LHCN-M2 (cell line): ENCODE measurements at regions not wholly inside any gene's neighbourhood (a gene's known extent, or its start where the extent isn't known, plus 50 kb on each side); places are given as distances from the start of the nearest gene placed in this dataset.

Experiments
- DNase-seq: peaks from one replicate; pipeline ENCODE4 v3.0.0-alpha.2; 2012; ENCODE audit warnings: low read depth

- DNase-seq = no peak
These were observed 1084.7 kb downstream of the SLC6A15 start for GRCh38 chr12:83827860-83828259.

DNA sequence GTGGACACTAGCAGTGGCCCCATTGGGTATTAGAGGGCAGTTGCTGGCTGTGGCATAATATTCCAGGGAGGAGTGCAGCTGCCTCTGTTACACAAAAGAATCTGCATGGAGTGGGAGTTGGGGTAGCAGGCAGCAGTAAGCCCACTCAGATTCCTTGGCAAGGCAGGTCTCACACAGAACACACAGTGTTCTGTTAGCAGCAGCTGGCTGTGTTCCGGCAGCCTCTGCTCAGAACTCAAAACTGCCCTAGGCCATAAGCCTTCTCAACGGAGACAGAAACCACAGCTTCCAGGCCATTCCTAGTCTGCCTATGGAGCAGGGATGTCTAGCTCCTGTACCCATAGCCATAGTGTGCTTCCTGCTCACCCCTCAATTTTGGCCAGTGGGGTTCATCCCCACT is 1085.4 kb downstream of the SLC6A15 start:
- DNase-seq = no peak

DNA sequence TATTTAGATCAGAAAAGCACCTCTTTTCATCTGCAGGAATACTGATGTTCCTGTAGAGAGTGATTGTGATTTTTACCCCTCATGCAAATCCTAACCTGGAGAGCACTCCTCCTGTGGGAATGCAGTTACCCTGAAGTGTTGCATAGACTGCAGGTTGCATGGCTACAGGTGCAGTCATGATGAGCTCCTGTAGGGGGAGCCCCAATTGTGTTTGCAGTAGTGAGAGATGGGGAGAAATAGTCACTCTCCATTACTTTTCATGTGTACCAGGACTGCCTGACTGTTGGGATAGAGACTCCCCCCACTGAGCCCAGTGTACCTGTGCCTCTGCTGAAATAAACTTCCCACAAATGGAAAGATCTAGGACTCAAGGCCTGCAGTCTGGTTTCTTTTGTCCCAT is 1086.5 kb downstream of the SLC6A15 start:
- no peak for DNase-seq

- DNase-seq = peak; percentile 1
These were observed 1089.1 kb downstream of the SLC6A15 start for GRCh38 chr12:83823386-83824045.

DNA sequence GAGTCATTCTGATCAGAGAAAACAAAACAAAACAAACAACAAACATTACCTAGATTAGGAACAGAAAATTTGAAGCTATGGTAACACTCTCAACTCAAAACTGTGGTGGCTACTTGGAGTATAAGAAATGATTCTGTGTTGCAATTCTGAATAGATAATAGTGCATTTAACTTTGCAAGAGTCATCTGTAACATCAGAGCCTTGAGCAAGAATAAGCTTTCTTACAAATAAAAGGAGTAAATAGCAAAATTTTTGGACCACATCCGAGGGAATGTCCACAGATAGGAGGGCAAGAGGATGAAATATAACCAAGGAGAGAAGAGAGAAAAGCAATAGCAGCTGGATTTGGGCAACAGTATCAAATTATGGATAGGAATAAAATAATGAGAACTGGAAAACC is 1090.6 kb downstream of the SLC6A15 start:
- no peak for DNase-seq

GRCh38 chr12:83818881-83819280 is 1093.7 kb downstream of the SLC6A15 start:
- no peak for DNase-seq

- DNase-seq = no peak
These were observed 1094.9 kb downstream of the SLC6A15 start for GRCh38 chr12:83817730-83818129.

DNA sequence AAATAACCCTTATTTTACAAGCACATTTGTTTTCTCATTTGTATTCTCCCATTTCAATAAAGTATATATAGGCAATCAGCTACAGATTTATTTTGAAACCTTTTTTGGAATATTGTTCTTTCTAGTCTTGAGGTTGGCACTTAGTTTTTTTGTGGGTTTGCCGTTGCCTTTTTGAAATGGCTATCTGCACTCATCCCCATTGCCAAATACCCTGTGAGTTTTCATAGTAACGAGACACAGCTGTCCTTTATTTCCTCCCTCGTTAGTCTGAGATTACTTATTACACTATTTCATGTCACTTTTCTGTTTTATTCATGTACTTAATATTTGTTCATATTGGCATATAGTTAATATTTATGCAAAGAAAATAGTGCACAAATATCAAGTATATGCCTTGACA is 1104.0 kb downstream of the SLC6A15 start:
- no peak for DNase-seq

GRCh38 chr12:83807871-83808270 is 1104.7 kb downstream of the SLC6A15 start:
- DNase-seq = no peak

DNA sequence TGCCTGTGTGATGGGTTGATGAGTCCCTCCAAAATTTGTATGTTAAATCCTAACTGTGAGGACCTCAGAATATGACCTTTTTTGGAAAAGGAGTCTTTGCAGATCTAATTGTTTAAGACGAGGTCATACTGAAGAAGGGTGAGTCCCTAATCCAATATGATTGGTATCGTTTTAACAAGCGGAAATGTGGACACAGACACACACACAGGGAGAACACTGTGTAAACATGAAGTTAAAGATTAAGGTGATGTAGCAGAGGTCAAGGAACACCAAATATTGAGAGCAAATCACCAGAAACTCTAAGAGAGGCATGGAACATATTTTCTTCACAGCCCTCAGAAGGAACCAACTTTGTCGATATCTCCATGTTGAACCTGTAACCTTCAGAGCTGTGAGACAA is 1106.7 kb downstream of the SLC6A15 start:
- no peak for DNase-seq

DNA sequence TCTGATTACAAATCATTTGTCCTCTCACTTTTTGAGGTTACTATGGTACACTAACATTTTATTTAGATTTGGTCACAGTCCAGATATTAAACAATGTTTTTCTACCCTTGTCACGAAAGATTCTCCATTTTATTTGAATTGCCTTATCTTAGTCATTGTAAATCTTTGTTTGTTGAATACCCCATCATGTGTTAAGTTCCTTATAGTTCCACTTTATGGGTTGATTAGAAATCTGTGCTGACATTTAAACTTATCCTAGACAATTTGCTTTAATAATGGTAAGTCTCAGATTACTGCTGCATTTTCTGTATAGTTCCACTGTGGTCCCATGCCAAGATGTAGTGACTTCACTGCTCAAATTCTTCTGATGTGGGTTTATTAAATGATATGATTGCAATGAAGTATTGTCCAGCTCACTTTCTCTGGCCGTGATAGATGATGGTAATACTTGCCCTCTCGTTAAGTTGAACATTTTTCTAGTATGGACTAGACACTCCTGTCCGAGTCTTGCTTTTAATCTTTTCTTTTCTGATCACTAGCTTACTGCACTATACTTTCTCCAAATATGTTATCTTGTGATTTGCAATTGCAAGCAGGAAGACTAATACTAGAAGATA is 1107.3 kb downstream of the SLC6A15 start:
- no peak for DNase-seq

DNA sequence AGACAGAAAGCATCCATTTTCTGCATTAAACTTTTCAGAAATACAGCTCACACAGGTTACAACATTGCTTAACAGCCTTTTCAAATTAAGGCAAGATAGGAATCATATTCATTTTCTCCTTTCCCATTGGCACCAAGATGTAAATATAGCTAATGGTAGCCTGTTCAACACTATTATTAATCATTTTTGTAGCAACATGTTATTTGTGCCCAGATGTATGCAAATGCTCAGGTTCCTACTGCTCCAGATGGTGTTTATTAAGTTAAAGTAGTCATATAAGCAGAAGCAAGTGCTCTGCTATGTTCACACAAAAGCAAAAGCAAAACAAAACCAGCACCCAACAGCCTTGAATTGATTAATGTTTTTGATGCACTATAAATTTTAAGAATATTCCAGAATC is 1110.6 kb downstream of the SLC6A15 start:
- DNase-seq = no peak

DNA sequence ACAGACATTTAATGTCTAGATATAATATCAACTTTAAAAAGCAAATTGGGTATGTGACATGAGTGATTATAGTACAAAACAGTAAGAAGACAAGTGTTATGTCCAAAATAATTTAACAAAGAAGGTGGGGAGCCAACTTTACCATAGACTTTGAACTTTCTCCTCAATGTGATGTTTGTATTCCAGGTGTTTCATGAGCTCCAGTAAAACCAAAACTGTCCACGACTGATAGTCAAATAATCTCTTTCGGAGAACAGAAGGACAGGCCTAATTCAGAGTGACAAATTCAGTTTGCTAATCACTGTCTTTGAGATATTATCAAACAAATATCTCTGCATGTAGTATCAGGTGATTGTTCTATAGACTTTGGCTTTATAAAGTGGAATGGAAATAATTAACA is 1112.6 kb downstream of the SLC6A15 start:
- DNase-seq = no peak

- no peak for DNase-seq
These were observed 1109.8 kb downstream of the TMTC2 start for GRCh38 chr12:83796531-83796930.

- DNase-seq = no peak
These were observed 1106.9 kb downstream of the TMTC2 start for GRCh38 chr12:83793616-83794015.

- DNase-seq = no peak
These were observed 1097.7 kb downstream of the TMTC2 start for GRCh38 chr12:83784298-83784890.

- no peak for DNase-seq
These were observed 1092.8 kb downstream of the TMTC2 start for GRCh38 chr12:83779526-83779925.

DNA sequence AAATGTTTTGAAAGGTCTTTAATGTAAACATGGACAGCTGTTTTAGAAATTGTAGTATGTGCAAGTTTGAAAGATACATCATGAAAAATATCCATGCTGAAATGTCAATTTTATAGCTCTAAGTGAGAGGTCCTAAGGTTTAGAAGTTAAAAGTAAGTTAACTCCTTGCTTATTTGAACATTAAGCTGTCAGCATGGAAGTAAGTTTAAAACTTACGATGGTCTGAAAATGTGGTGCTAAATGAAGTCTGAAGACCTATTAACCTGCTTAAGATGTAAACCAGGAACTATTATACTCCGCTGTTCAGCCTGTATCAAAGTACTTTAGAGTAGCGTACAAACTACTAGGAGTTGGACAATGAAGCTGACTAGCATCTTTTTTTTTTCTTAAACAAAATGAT is 1082.4 kb downstream of the TMTC2 start:
- no peak for DNase-seq

DNA sequence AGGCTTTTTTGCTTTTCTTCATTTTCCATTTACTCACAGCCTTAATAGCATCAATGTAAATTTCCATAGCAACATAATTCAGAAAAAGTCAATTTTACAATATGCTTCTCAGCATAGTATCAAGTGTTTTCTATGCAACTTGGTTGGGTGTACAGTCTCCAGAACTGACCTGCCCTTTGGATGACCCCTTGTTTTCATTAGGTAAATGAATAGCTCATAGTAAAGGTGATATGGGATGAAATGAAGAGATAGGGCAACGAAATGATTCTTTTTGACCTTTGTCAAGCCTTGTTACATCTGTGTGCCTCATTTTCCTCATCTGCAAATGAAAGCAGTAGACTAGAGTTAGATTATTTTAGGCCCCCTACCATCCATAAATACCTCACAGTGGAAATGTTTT is 1081.0 kb downstream of the TMTC2 start:
- no peak for DNase-seq

GRCh38 chr12:83763425-83763824 is 1076.7 kb downstream of the TMTC2 start:
- no peak for DNase-seq

GRCh38 chr12:83759906-83760305 is 1073.2 kb downstream of the TMTC2 start:
- no peak for DNase-seq

DNA sequence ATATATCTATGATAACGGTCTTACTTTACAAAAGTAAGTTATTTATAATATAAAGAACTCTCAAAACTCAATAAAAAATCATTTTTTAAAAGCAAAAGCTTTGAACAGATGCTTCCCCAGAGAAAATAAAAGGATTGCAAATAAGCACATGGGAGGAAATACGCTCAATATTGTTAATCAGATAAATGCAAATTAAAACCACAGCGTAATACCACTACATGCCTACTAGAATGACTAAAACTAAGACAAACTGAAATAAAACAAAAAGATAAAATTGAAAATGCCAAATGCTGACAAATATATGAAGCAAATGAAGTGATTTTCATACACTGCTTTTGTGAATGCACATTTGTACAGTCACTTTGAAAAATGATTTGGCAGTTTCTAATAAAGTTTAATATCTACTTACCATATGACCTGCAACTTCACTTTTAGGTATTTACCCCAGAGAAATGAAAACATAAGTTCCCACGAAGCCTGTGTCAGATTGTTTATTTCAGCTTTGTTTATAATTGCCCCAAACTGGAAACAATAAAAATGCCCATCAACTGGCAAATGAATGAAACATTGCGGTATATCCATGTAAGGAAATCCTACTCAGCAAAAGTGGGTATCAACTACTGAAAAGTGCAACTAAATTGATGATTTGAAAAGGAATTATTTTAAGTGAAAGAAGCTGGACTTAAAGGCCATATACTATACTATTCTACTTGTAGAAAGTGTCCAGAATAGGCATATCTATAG is 1072.4 kb downstream of the TMTC2 start:
- DNase-seq = no peak

DNA sequence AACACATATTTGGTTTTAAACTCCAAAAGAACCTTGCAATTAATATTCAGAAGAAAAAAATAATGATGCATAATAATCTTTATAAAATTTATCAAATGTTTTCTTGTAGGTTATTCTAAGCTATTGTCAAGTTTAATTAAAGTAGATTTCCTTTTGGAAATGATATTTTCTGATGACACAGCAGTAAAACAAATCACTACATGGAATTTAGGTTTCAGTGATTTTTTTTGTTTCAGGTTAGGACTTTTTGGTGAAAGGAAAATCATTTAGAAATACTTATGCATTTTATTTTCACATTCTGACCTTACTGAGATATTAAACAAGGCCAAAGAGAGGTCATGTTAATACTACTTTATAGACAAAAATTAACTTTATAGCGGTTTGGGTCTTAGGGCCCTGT is 1067.2 kb downstream of the TMTC2 start:
- DNase-seq = no peak
